Upper lobe of left lung (tissue), 6 donors: ENCODE measurements at regions not wholly inside any gene's neighbourhood (a gene's known extent, or its start where the extent isn't known, plus 50 kb on each side); places are given as distances from the start of the nearest gene placed in this dataset.
A peak's percentile ranks its signal among the peaks of the same experiment; 100 is the strongest.

Source experiments
- ATAC-seq, 2 donors: fragments of 200-7000 bp; cut with Tn5 transposase; one replicate each; pipeline ENCODE4 v1.9.1; 2022; ENCODE audit warnings: mild to moderate bottlenecking in 2 of 2, moderate library complexity in 2 of 2; ENCODE audit not compliant: low FRiP score in 2 of 2
- DNase-seq, 2 donors: peaks; one replicate each; pipeline ENCODE4 v3.0.0-alpha.2; 2019 to 2020
- H3K27ac ChIP-seq, 4 donors: fragments of 200-600 bp; sonication (generic); one replicate each; pipeline ENCODE4 v1.5.1; 2016 to 2019
- H3K27me3 ChIP-seq, 4 donors: fragments of 200-600 bp; sonication (generic); one replicate each; pipeline ENCODE4 v1.5.1; 2017 to 2019
- H3K36me3 ChIP-seq, 4 donors: fragments of 200-600 bp; sonication (generic); one replicate each; pipeline ENCODE4 v1.5.1; 2016 to 2019
- H3K4me1 ChIP-seq, 4 donors: fragments of 200-600 bp; sonication (generic); one replicate each; pipeline ENCODE4 v1.5.1; 2018 to 2019
- H3K4me3 ChIP-seq, 4 donors: fragments of 200-600 bp; sonication (generic); one replicate each; pipeline ENCODE4 v1.5.1; 2017 to 2019; ENCODE audit warnings: mild to moderate bottlenecking in 2 of 4, moderate library complexity in 1 of 4
- H3K9me3 ChIP-seq, 4 donors: fragments of 200-600 bp; sonication (generic); one replicate each; pipeline ENCODE4 v1.5.1; 2018 to 2019
- CTCF ChIP-seq, 6 experiments: fragments of 450-650 bp in 4 of 6; fragments of 200-600 bp in 2 of 6; sonication (generic) in 2 of 6; IDR thresholded peaks; one replicate each; pipeline ENCODE4 v1.5.1; 2016 to 2019; ENCODE audit warnings: antibody characterized with exemption in 6 of 6
- EP300 ChIP-seq, 4 donors: sonication (generic); formaldehyde crosslinking; IDR thresholded peaks; one replicate each; pipeline ENCODE4 v1.5.1; 2017; ENCODE audit warnings: antibody characterized with exemption in 4 of 4, control low read depth in 2 of 4
- POLR2A ChIP-seq, 4 donors: fragments of 450-650 bp; IDR thresholded peaks; one replicate each; pipeline ENCODE4 v1.5.1; 2016 to 2017; ENCODE audit warnings: antibody characterized with exemption in 4 of 4, mild to moderate bottlenecking in 2 of 4
- POLR2AphosphoS5 ChIP-seq, 2 donors: sonication (generic); formaldehyde crosslinking; IDR thresholded peaks; one replicate each; pipeline ENCODE4 v1.5.1; 2017; ENCODE audit warnings: antibody characterized with exemption in 2 of 2
- WGBS, 2 donors: methylation state at CpG; one replicate each; pipeline ENCODE4 v1.1.5; 2017 to 2018; 5-methylcytosine and 5-hydroxymethylcytosine counted together
- donor health status: DM: no; HTN: no; CAD: no; lungs with moderate emphysema.
- donor health status: DM: no; HTN: yes; CAD: no; lungs with severe emphysema.

- Histone ChIP-seq H3K4me3 (no peak overlapping the region), H3K36me3 (no peaks in the 10 kb centered on the region), H3K4me1 (no peaks in the 10 kb centered on the region), H3K27me3 (no peaks in the 10 kb centered on the region), H3K27ac (no peak overlapping the region), H3K9me3 (no peaks in the 10 kb centered on the region)
- WGBS, 2 donors, result 59 to 62% methylated on average over 6 of the region's 6 CpGs
- DNase-seq (no peak), ATAC-seq (peak in 1 of 2 donors; percentile 89)
- TF ChIP-seq POLR2A (IDR thresholded peaks at IDR 0.05) (no peak), EP300 (IDR thresholded peaks at IDR 0.05) (no peak), CTCF (IDR thresholded peaks at IDR 0.05) (no peak), POLR2AphosphoS5 (IDR thresholded peaks at IDR 0.05) (no peak)
Measured at GRCh38 chr9:31137176-31138160, 1247.0 kb upstream of the ACO1 start.

GRCh38 chr9:31140316-31140715 lies 1244.1 kb upstream of the ACO1 start:
- DNase-seq (no peak), ATAC-seq (no peak)
- Histone ChIP-seq H3K4me1 (no peaks in the 10 kb centered on the region), H3K27ac (no peak overlapping the region), H3K36me3 (no peaks in the 10 kb centered on the region), H3K9me3 (no peaks in the 10 kb centered on the region), H3K27me3 (no peaks in the 10 kb centered on the region), H3K4me3 (no peak overlapping the region)
- 13 to 19% methylated on average over 1 of the region's 1 CpG for WGBS, 2 donors
- TF ChIP-seq CTCF (IDR thresholded peaks at IDR 0.05) (peak in 1 of 6 experiments; percentile 24), POLR2AphosphoS5 (IDR thresholded peaks at IDR 0.05) (no peak)

- no peak overlapping the region for H3K27ac ChIP-seq
- 47 to 67% methylated on average over 3 of the region's 3 CpGs for WGBS, 2 donors
- TF ChIP-seq EP300 (IDR thresholded peaks at IDR 0.05) (no peak), CTCF (IDR thresholded peaks at IDR 0.05) (no peak), POLR2A (IDR thresholded peaks at IDR 0.05) (no peak), POLR2AphosphoS5 (IDR thresholded peaks at IDR 0.05) (no peak)
- DNase-seq (no peak), ATAC-seq (no peak)
- no peak overlapping the region for H3K4me3 ChIP-seq
- no peaks in the 10 kb centered on the region for H3K4me1 ChIP-seq
- no peaks in the 10 kb centered on the region for H3K36me3 ChIP-seq
- H3K9me3 ChIP-seq, result no peaks in the 10 kb centered on the region
- no peaks in the 10 kb centered on the region for H3K27me3 ChIP-seq
Measured at GRCh38 chr9:31142456-31142855, 1242.0 kb upstream of the ACO1 start.

DNA sequence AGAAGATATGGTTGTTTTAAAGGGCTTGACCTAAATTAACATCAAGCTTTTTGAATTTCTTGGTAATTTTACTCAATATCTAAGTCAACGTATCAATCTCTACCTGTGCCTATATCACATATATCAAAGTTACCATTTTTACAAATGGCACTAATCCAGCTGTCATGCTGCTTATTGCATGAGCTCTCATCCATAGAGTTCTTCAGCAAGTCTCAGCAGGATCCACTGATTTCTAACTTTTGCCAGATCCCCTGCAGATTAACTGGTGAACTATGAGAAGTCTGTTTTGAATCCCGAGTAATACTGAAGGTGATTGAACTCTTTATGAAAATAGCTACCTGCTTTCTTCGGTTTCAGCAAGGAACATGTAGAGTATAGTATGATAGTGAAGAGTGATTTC lies 1239.8 kb upstream of the ACO1 start:
- Histone ChIP-seq H3K27me3 (no peaks in the 10 kb centered on the region), H3K4me1 (no peaks in the 10 kb centered on the region), H3K36me3 (no peaks in the 10 kb centered on the region), H3K9me3 (no peaks in the 10 kb centered on the region), H3K27ac (no peak overlapping the region), H3K4me3 (no peak overlapping the region)
- no peak for TF ChIP-seq POLR2A (IDR thresholded peaks at IDR 0.05)
- DNase-seq, result no peak
- ATAC-seq, result no peak
- WGBS, 2 donors, result 88 to 94% methylated on average over 3 of the region's 3 CpGs

DNA sequence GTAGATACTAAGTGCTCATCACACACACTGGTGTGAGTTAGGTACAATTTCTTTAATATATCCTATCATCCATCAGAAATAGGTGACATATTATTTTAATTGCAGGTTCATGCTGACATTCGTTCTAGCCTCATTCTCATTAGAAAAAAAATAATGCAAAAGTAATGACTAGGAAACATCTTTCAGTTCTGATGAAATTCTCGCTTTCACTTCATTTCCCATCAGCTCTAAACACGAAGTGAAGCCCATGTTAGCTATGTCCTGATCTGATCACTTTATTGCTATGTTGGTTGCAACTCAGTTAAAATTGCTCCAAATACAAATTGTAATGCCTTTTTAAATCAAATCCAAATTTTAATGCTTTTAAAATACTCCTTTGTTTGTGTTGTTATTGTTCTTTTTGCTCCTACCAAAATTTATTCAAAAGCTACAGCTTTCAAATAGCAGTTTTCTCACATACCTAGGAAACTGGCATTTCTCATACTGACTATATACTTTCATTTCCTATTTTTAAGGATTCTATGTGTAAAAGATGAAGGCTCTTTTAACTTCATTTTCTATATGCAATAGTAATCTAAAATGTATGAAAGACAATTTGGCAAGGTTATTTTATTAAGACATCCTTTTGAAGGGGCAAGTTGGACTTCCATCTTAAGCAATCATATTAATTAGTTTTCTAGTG lies 1237.8 kb upstream of the ACO1 start:
- 79 to 87% methylated on average over 3 of the region's 3 CpGs for WGBS, 2 donors

More for the DNA sequence above, 1237.8 kb upstream of the ACO1 start:
- Histone ChIP-seq H3K4me1 (no peaks in the 10 kb centered on the region), H3K9me3 (no peaks in the 10 kb centered on the region), H3K36me3 (no peaks in the 10 kb centered on the region), H3K27me3 (no peaks in the 10 kb centered on the region), H3K4me3 (no peak overlapping the region), H3K27ac (no peak overlapping the region)
- ATAC-seq (no peak), DNase-seq (no peak)
- TF ChIP-seq EP300 (IDR thresholded peaks at IDR 0.05) (no peak), CTCF (IDR thresholded peaks at IDR 0.05) (no peak), POLR2A (IDR thresholded peaks at IDR 0.05) (no peak), POLR2AphosphoS5 (IDR thresholded peaks at IDR 0.05) (no peak)
